ENCODE measurements at regions not wholly inside any gene's neighbourhood (a gene's known extent, or its start where the extent isn't known, plus 50 kb on each side); places are given as distances from the start of the nearest gene placed in this dataset.

GRCh38 chr13:58051396-58051795 lies 419.9 kb downstream of the PCDH17 start:
- TF ChIP-seq EZH2 (IDR thresholded peaks at IDR 0.05; ENCODE audit: borderline replicate concordance, low read depth, low read length, poor library complexity, severe bottlenecking): no peak
- TF ChIP-seq CTCF (conservative IDR thresholded peaks at IDR 0.05; ENCODE audit: low read depth, low read length): no peak

Measured in A673 (cell line).